K562 (cell line): ENCODE measurements at regions not wholly inside any gene's neighbourhood (a gene's known extent, or its start where the extent isn't known, plus 50 kb on each side); places are given as distances from the start of the nearest gene placed in this dataset.
A peak's percentile ranks its signal among the peaks of the same experiment; 100 is the strongest.

ENCODE experiments used
- CSDE1 ChIP-seq, 2 experiments: fragments of 450-650 bp; IDR thresholded peaks; 2 replicates each; pipeline ENCODE4 v1.6.1; 2016; ENCODE audit warnings: mild to moderate bottlenecking in 1 of 2
- DNMT1 ChIP-seq: fragments of 450-650 bp; IDR thresholded peaks from 2 replicates; pipeline ENCODE4 v1.6.1; 2016; ENCODE audit warnings: antibody characterized with exemption, mild to moderate bottlenecking
- GABPB1 ChIP-seq: sonication (generic); formaldehyde crosslinking; IDR thresholded peaks from 2 replicates; pipeline ENCODE4 v1.8.0; 2022; ENCODE audit warnings: mild to moderate bottlenecking, missing genetic modification reagents
- KLF6 ChIP-seq: fragments of 250-450 bp; sonication (Bioruptor Pico); IDR thresholded peaks from 2 replicates; pipeline ENCODE4 v1.4.0; 2020; ENCODE audit warnings: mild to moderate bottlenecking, moderate library complexity, borderline replicate concordance
- SUPT5H ChIP-seq: fragments of 450-650 bp; IDR thresholded peaks from 2 replicates; pipeline ENCODE4 v1.6.1; 2016
- TARDBP ChIP-seq: fragments of 450-650 bp; IDR thresholded peaks from 2 replicates; pipeline ENCODE4 v1.6.1; 2016
- ZNF23 ChIP-seq: fragments of 250-450 bp; sonication (Bioruptor Pico); IDR thresholded peaks from 2 replicates; pipeline ENCODE4 v1.4.0; 2020; ENCODE audit warnings: mild to moderate bottlenecking
- TF ChIP-seq, protein P1 (sequence below): fragments of 250-450 bp; sonication (Bioruptor Pico); IDR thresholded peaks from 2 replicates; pipeline ENCODE4 v1.8.0; 2021; ENCODE audit warnings: mild to moderate bottlenecking, moderate library complexity
- TF ChIP-seq, protein P2 (sequence below): sonication (generic); IDR thresholded peaks from 2 replicates; pipeline ENCODE4 v1.6.1; 2016
- TF ChIP-seq, protein P3 (sequence below): sonication (generic); formaldehyde crosslinking; IDR thresholded peaks from 2 replicates; pipeline ENCODE4 v1.8.1; 2023; ENCODE audit warnings: mild to moderate bottlenecking, missing genetic modification reagents
- TF ChIP-seq, protein P4 (sequence below): fragments of 450-650 bp; IDR thresholded peaks from 2 replicates; pipeline ENCODE4 v1.6.1; 2016; ENCODE audit warnings: mild to moderate bottlenecking
- TF ChIP-seq, protein P5 (sequence below): IDR thresholded peaks from 2 replicates; pipeline ENCODE4 v1.6.1; 2011; ENCODE audit warnings: borderline replicate concordance, low read depth, mild to moderate bottlenecking, moderate library complexity, low read length; ENCODE audit not compliant: insufficient read depth, poor library complexity, severe bottlenecking
- TF ChIP-seq, protein P6 (sequence below): sonication (generic); formaldehyde crosslinking; IDR thresholded peaks from 2 replicates; pipeline ENCODE4 v1.8.0; 2022; ENCODE audit warnings: missing genetic modification reagents, mild to moderate bottlenecking, borderline replicate concordance

DNA sequence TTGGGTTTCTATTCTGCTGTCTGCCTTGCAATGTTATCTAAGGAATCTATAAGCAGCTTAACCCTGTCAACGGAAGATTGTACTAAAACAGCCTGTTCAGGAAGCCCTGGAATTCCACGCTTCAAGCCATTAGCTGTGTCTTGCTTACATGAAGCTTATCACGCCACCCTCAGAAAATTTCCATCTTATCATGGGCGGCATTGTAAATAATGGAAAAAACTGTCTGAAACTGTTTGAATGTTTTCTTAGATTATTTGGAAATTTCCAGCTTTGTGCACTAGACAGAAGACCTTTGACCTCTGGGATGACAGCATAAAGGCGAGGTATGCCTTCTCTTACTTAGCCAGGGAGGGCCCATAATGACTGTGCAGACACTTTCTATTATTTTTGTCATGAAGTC is 319.7 kb downstream of the KCNRG start (continued):
- TF ChIP-seq, protein P1, sequence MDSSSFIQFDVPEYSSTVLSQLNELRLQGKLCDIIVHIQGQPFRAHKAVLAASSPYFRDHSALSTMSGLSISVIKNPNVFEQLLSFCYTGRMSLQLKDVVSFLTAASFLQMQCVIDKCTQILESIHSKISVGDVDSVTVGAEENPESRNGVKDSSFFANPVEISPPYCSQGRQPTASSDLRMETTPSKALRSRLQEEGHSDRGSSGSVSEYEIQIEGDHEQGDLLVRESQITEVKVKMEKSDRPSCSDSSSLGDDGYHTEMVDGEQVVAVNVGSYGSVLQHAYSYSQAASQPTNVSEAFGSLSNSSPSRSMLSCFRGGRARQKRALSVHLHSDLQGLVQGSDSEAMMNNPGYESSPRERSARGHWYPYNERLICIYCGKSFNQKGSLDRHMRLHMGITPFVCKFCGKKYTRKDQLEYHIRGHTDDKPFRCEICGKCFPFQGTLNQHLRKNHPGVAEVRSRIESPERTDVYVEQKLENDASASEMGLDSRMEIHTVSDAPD (CRISPR knock-in tag) = no peak
- no peak for TF ChIP-seq GABPB1
- TF ChIP-seq CSDE1 (IDR thresholded peaks at IDR 0.05) = no peak
- no peak for TF ChIP-seq DNMT1
- TF ChIP-seq KLF6 (CRISPR knock-in tag) = no peak; the same call in 1 of the 2 replicates
- no peak for TF ChIP-seq ZNF23 (CRISPR knock-in tag)
- TF ChIP-seq, protein P2, sequence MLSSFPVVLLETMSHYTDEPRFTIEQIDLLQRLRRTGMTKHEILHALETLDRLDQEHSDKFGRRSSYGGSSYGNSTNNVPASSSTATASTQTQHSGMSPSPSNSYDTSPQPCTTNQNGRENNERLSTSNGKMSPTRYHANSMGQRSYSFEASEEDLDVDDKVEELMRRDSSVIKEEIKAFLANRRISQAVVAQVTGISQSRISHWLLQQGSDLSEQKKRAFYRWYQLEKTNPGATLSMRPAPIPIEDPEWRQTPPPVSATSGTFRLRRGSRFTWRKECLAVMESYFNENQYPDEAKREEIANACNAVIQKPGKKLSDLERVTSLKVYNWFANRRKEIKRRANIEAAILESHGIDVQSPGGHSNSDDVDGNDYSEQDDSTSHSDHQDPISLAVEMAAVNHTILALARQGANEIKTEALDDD = peak; percentile 33; the same call in 1 of the 2 replicates
- no peak for TF ChIP-seq SUPT5H
- TF ChIP-seq, protein P3, sequence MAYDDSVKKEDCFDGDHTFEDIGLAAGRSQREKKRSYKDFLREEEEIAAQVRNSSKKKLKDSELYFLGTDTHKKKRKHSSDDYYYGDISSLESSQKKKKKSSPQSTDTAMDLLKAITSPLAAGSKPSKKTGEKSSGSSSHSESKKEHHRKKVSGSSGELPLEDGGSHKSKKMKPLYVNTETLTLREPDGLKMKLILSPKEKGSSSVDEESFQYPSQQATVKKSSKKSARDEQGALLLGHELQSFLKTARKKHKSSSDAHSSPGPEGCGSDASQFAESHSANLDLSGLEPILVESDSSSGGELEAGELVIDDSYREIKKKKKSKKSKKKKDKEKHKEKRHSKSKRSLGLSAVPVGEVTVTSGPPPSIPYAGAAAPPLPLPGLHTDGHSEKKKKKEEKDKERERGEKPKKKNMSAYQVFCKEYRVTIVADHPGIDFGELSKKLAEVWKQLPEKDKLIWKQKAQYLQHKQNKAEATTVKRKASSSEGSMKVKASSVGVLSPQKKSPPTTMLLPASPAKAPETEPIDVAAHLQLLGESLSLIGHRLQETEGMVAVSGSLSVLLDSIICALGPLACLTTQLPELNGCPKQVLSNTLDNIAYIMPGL (CRISPR knock-in tag) = no peak
- TF ChIP-seq TARDBP = no peak
- TF ChIP-seq, protein P4, sequence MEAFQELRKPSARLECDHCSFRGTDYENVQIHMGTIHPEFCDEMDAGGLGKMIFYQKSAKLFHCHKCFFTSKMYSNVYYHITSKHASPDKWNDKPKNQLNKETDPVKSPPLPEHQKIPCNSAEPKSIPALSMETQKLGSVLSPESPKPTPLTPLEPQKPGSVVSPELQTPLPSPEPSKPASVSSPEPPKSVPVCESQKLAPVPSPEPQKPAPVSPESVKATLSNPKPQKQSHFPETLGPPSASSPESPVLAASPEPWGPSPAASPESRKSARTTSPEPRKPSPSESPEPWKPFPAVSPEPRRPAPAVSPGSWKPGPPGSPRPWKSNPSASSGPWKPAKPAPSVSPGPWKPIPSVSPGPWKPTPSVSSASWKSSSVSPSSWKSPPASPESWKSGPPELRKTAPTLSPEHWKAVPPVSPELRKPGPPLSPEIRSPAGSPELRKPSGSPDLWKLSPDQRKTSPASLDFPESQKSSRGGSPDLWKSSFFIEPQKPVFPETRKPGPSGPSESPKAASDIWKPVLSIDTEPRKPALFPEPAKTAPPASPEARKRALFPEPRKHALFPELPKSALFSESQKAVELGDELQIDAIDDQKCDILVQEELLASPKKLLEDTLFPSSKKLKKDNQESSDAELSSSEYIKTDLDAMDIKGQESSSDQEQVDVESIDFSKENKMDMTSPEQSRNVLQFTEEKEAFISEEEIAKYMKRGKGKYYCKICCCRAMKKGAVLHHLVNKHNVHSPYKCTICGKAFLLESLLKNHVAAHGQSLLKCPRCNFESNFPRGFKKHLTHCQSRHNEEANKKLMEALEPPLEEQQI = no peak
- TF ChIP-seq, protein P5, sequence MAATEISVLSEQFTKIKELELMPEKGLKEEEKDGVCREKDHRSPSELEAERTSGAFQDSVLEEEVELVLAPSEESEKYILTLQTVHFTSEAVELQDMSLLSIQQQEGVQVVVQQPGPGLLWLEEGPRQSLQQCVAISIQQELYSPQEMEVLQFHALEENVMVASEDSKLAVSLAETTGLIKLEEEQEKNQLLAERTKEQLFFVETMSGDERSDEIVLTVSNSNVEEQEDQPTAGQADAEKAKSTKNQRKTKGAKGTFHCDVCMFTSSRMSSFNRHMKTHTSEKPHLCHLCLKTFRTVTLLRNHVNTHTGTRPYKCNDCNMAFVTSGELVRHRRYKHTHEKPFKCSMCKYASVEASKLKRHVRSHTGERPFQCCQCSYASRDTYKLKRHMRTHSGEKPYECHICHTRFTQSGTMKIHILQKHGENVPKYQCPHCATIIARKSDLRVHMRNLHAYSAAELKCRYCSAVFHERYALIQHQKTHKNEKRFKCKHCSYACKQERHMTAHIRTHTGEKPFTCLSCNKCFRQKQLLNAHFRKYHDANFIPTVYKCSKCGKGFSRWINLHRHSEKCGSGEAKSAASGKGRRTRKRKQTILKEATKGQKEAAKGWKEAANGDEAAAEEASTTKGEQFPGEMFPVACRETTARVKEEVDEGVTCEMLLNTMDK = no peak
- TF ChIP-seq, protein P6, sequence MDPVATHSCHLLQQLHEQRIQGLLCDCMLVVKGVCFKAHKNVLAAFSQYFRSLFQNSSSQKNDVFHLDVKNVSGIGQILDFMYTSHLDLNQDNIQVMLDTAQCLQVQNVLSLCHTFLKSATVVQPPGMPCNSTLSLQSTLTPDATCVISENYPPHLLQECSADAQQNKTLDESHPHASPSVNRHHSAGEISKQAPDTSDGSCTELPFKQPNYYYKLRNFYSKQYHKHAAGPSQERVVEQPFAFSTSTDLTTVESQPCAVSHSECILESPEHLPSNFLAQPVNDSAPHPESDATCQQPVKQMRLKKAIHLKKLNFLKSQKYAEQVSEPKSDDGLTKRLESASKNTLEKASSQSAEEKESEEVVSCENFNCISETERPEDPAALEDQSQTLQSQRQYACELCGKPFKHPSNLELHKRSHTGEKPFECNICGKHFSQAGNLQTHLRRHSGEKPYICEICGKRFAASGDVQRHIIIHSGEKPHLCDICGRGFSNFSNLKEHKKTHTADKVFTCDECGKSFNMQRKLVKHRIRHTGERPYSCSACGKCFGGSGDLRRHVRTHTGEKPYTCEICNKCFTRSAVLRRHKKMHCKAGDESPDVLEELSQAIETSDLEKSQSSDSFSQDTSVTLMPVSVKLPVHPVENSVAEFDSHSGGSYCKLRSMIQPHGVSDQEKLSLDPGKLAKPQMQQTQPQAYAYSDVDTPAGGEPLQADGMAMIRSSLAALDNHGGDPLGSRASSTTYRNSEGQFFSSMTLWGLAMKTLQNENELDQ (CRISPR knock-in tag) = no peak
